ENCODE measurements at regions not wholly inside any gene's neighbourhood (a gene's known extent, or its start where the extent isn't known, plus 50 kb on each side); places are given as distances from the start of the nearest gene placed in this dataset.

GRCh38 chr3:106930086-106930485, 447.2 kb upstream of the CCDC54 start:
- Histone ChIP-seq H3K4me3 (ENCODE audit: low read depth in 1 of 2, low read length in 1 of 2) (no peak overlapping the region), H3K4me1 (ENCODE audit: control insufficient read depth in 1 of 2, insufficient read depth in 1 of 2, low read depth in 1 of 2, low read length in 1 of 2) (no peaks in the 10 kb centered on the region), H3K36me3 (no peaks in the 10 kb centered on the region), H3K9me3 (no peaks in the 10 kb centered on the region), H3K27ac (no peak overlapping the region), H3K27me3 (no peaks in the 10 kb centered on the region)
- TF ChIP-seq, protein P1, sequence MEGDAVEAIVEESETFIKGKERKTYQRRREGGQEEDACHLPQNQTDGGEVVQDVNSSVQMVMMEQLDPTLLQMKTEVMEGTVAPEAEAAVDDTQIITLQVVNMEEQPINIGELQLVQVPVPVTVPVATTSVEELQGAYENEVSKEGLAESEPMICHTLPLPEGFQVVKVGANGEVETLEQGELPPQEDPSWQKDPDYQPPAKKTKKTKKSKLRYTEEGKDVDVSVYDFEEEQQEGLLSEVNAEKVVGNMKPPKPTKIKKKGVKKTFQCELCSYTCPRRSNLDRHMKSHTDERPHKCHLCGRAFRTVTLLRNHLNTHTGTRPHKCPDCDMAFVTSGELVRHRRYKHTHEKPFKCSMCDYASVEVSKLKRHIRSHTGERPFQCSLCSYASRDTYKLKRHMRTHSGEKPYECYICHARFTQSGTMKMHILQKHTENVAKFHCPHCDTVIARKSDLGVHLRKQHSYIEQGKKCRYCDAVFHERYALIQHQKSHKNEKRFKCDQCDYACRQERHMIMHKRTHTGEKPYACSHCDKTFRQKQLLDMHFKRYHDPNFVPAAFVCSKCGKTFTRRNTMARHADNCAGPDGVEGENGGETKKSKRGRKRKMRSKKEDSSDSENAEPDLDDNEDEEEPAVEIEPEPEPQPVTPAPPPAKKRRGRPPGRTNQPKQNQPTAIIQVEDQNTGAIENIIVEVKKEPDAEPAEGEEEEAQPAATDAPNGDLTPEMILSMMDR (IDR thresholded peaks at IDR 0.05), result no peak

DNA sequence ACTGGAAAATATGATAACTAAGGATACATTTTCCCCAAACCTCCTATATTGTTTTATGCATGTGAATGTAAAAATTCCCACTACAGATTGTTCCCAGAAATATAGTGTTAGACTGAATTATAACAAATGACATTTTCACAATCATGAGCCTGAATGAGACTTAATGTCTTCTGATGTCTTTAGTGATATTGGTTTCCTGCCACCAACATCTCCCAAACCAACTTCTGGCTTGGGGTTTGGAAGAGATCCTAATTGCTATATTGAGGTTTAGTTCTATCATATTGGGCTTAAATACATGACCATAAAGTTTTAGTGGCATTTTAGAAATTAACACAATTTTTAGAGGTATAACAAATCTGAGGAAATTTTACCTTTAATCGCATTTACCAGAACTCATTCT, 445.3 kb upstream of the CCDC54 start:
- no peaks in the 10 kb centered on the region for H3K36me3 ChIP-seq
- no peaks in the 10 kb centered on the region for H3K27me3 ChIP-seq
- H3K4me1 ChIP-seq (ENCODE audit: control insufficient read depth in 1 of 2, insufficient read depth in 1 of 2, low read depth in 1 of 2, low read length in 1 of 2), result no peaks in the 10 kb centered on the region
- TF ChIP-seq, protein P1 (IDR thresholded peaks at IDR 0.05), result no peak
- no peaks in the 10 kb centered on the region for H3K9me3 ChIP-seq
- no peak overlapping the region for H3K4me3 ChIP-seq (ENCODE audit: low read depth in 1 of 2, low read length in 1 of 2)
- H3K27ac ChIP-seq, result no peak overlapping the region

GRCh38 chr3:106936337-106936736, 440.9 kb upstream of the CCDC54 start:
- Histone ChIP-seq H3K9me3 (no peaks in the 10 kb centered on the region), H3K36me3 (no peaks in the 10 kb centered on the region), H3K4me3 (ENCODE audit: low read depth in 1 of 2, low read length in 1 of 2) (no peak overlapping the region), H3K27ac (no peak overlapping the region), H3K27me3 (no peaks in the 10 kb centered on the region), H3K4me1 (ENCODE audit: control insufficient read depth in 1 of 2, insufficient read depth in 1 of 2, low read depth in 1 of 2, low read length in 1 of 2) (no peaks in the 10 kb centered on the region)
- TF ChIP-seq, protein P1 (IDR thresholded peaks at IDR 0.05), result no peak

- Histone ChIP-seq H3K4me1 (ENCODE audit: control insufficient read depth in 1 of 2, insufficient read depth in 1 of 2, low read depth in 1 of 2, low read length in 1 of 2) (no peaks in the 10 kb centered on the region), H3K9me3 (no peaks in the 10 kb centered on the region), H3K27ac (no peak overlapping the region), H3K27me3 (no peaks in the 10 kb centered on the region), H3K4me3 (ENCODE audit: low read depth in 1 of 2, low read length in 1 of 2) (no peak overlapping the region), H3K36me3 (no peaks in the 10 kb centered on the region)
- TF ChIP-seq, protein P1 (IDR thresholded peaks at IDR 0.05), result no peak
Measured at GRCh38 chr3:106942051-106942450, 435.2 kb upstream of the CCDC54 start.

DNA sequence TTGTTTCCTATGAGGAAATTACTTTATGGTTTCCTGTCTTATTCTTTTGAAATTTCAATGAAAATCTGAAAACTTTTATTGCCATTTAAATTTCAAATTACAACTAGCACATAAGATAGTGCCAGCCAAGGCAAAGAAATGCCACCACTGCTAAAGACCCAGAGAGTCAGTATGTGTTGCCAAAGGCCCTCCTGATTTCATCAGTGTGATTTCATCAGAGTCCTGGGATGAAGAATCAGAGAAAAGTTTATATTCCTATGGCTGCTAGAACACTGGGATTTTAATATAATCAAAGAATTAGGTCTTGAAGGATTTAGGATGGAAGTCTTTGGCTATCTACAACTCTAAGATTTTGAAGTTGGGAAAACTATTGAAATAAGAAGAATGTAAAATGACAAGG, 434.2 kb upstream of the CCDC54 start:
- TF ChIP-seq, protein P1 (IDR thresholded peaks at IDR 0.05), result no peak
- H3K9me3 ChIP-seq, result no peaks in the 10 kb centered on the region
- no peaks in the 10 kb centered on the region for H3K27me3 ChIP-seq
- no peaks in the 10 kb centered on the region for H3K36me3 ChIP-seq
- no peak overlapping the region for H3K27ac ChIP-seq
- no peak overlapping the region for H3K4me3 ChIP-seq (ENCODE audit: low read depth in 1 of 2, low read length in 1 of 2)
- no peaks in the 10 kb centered on the region for H3K4me1 ChIP-seq (ENCODE audit: control insufficient read depth in 1 of 2, insufficient read depth in 1 of 2, low read depth in 1 of 2, low read length in 1 of 2)

DNA sequence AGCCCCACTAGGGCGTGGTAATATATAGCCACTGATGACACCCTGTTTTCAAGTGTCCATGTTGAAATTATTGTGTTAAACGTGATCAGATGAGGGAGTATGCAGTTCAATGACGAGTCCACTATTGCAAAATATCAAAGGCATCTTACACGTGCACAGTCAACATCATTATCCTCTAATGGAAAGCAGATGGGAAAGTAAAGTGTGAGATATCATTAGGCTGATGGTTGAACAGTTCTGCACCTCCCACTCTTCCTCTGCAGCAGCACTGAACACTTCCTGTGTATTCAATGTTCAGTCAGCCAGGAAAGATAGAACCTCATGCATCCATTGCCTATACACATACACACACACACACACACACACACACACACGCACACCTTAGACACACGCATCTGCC, 431.8 kb upstream of the CCDC54 start:
- H3K9me3 ChIP-seq, result no peaks in the 10 kb centered on the region
- H3K27ac ChIP-seq, result no peak overlapping the region
- H3K4me1 ChIP-seq (ENCODE audit: control insufficient read depth in 1 of 2, insufficient read depth in 1 of 2, low read depth in 1 of 2, low read length in 1 of 2), result no peaks in the 10 kb centered on the region
- H3K27me3 ChIP-seq, result no peaks in the 10 kb centered on the region
- no peak overlapping the region for H3K4me3 ChIP-seq (ENCODE audit: low read depth in 1 of 2, low read length in 1 of 2)
- H3K36me3 ChIP-seq, result no peaks in the 10 kb centered on the region
- TF ChIP-seq, protein P1 (IDR thresholded peaks at IDR 0.05), result no peak

Data from neutrophil (primary cell).